Osteocyte (in vitro differentiated cells): ENCODE measurements at regions not wholly inside any gene's neighbourhood (a gene's known extent, or its start where the extent isn't known, plus 50 kb on each side); places are given as distances from the start of the nearest gene placed in this dataset.
"Not testable (repeated sequence)": the region's sequence is repeated elsewhere in the genome, so short reads cannot be mapped to it uniquely, and the experiment has no call there.

ENCODE experiments used
- DNase-seq: peaks from one replicate; pipeline ENCODE4 v3.0.0; 2021; ENCODE audit warnings: mixed read lengths; ENCODE audit not compliant: unreplicated experiment; ENCODE audit errors: extremely low spot score
- H3K27ac Mint-ChIP-seq: one replicate; pipeline ENCODE4 v1.8.0; 2021; ENCODE audit warnings: mild to moderate bottlenecking, mixed read lengths; ENCODE audit not compliant: unreplicated experiment
- H3K27me3 Mint-ChIP-seq: one replicate; pipeline ENCODE4 v1.8.0; 2021; ENCODE audit warnings: mixed read lengths; ENCODE audit not compliant: unreplicated experiment
- H3K36me3 Mint-ChIP-seq: one replicate; pipeline ENCODE4 v1.8.0; 2021; ENCODE audit warnings: mixed read lengths; ENCODE audit not compliant: unreplicated experiment
- H3K4me1 Mint-ChIP-seq: one replicate; pipeline ENCODE4 v1.8.0; 2021; ENCODE audit warnings: mixed read lengths; ENCODE audit not compliant: unreplicated experiment
- H3K4me3 Mint-ChIP-seq: one replicate; pipeline ENCODE4 v1.8.0; 2021; ENCODE audit warnings: mild to moderate bottlenecking, moderate library complexity, mixed read lengths; ENCODE audit not compliant: unreplicated experiment
- H3K9me3 Mint-ChIP-seq: one replicate; pipeline ENCODE4 v1.8.0; 2021; ENCODE audit warnings: mixed read lengths; ENCODE audit not compliant: unreplicated experiment

GRCh38 chr2:89649268-89649667 is 957.8 kb downstream of the RPIA start:
- not testable (repeated sequence) for H3K36me3 Mint-ChIP-seq, H3K4me3 Mint-ChIP-seq, H3K27me3 Mint-ChIP-seq, H3K27ac Mint-ChIP-seq, DNase-seq, H3K4me1 Mint-ChIP-seq
- peaks cover 15% of the 10 kb centered on the region for H3K9me3 Mint-ChIP-seq

GRCh38 chr2:89679254-89679653 is 987.8 kb downstream of the RPIA start:
- not testable (repeated sequence) for H3K4me3 Mint-ChIP-seq, H3K36me3 Mint-ChIP-seq, H3K4me1 Mint-ChIP-seq, H3K27ac Mint-ChIP-seq, DNase-seq, H3K27me3 Mint-ChIP-seq
- H3K9me3 Mint-ChIP-seq: peaks cover 63% of the 10 kb centered on the region
